ENCODE measurements at regions not wholly inside any gene's neighbourhood (a gene's known extent, or its start where the extent isn't known, plus 50 kb on each side); places are given as distances from the start of the nearest gene placed in this dataset.

- TF ChIP-seq CTCF (IDR thresholded peaks at IDR 0.05): no peak
- no peak for TF ChIP-seq EZH2 (IDR thresholded peaks at IDR 0.05)
These were observed 168.6 kb upstream of the KCNK2 start for GRCh38 chr1:214913966-214914365.
